ENCODE measurements at regions not wholly inside any gene's neighbourhood (a gene's known extent, or its start where the extent isn't known, plus 50 kb on each side); places are given as distances from the start of the nearest gene placed in this dataset.

GRCh38 chr1:234986750-234987414 is 141.8 kb downstream of the TOMM20 start:
- Histone ChIP-seq H3K27me3 (replicated peaks in 2 of 5; ENCODE audit: control insufficient read depth in 4 of 5, insufficient read depth in 5 of 5, low read length in 4 of 5) (no peaks in the 10 kb centered on the region), H3K36me3 (ENCODE audit: control insufficient read depth in 4 of 4, insufficient read depth in 4 of 4, low read length in 3 of 4) (no peaks in the 10 kb centered on the region), H3K27ac (ENCODE audit: insufficient read depth in 1 of 2, low read depth in 1 of 2, low read length in 2 of 2, poor library complexity in 1 of 2, severe bottlenecking in 2 of 2) (no peak overlapping the region), H3K4me1 (ENCODE audit: control extremely low read depth in 1 of 4, control insufficient read depth in 4 of 4, insufficient read depth in 4 of 4, low read length in 3 of 4) (peaks cover 7 to 50% (median 30%) of the 10 kb centered on the region in 4 experiments), H3K4me3 (ENCODE audit: control insufficient read depth in 1 of 7, extremely low read depth in 1 of 7, insufficient read depth in 4 of 7, low read depth in 2 of 7, low read length in 6 of 7) (no peak overlapping the region), H3K9me3 (ENCODE audit: control extremely low read depth in 1 of 5, control insufficient read depth in 4 of 5, insufficient read depth in 2 of 5, low read depth in 1 of 5, low read length in 4 of 5) (no peaks in the 10 kb centered on the region)
- WGBS (ENCODE audit: insufficient coverage) = 95% methylated on average over 9 of the region's 9 CpGs
- ChIA-PET POLR2A (interaction anchor here (0.7 to 1.4 kb wide), 2 partner anchors 8 to 25 kb away, joined by 3 to 4 read pairs; no protein-coding TSS in a partner anchor), CTCF (interaction anchor here (1.0 to 1.5 kb wide), 5 partner anchors 9 to 498 kb away, joined by 3 to 5 read pairs (median 3); no protein-coding TSS in a partner anchor)
- DNase-seq = no peak

- Histone ChIP-seq H3K36me3 (ENCODE audit: control insufficient read depth in 4 of 4, insufficient read depth in 4 of 4, low read length in 3 of 4) (no peaks in the 10 kb centered on the region), H3K27me3 (replicated peaks in 2 of 5; ENCODE audit: control insufficient read depth in 4 of 5, insufficient read depth in 5 of 5, low read length in 4 of 5) (no peaks in the 10 kb centered on the region), H3K27ac (ENCODE audit: insufficient read depth in 1 of 2, low read depth in 1 of 2, low read length in 2 of 2, poor library complexity in 1 of 2, severe bottlenecking in 2 of 2) (peak overlapping the region in 1 of 2 experiments; percentile 27), H3K9me3 (ENCODE audit: control extremely low read depth in 1 of 5, control insufficient read depth in 4 of 5, insufficient read depth in 2 of 5, low read depth in 1 of 5, low read length in 4 of 5) (peaks cover 0 to 2% (median 0%) of the 10 kb centered on the region in 5 experiments), H3K4me1 (ENCODE audit: control extremely low read depth in 1 of 4, control insufficient read depth in 4 of 4, insufficient read depth in 4 of 4, low read length in 3 of 4) (peaks cover 10 to 62% (median 41%) of the 10 kb centered on the region in 4 experiments), H3K4me3 (ENCODE audit: control insufficient read depth in 1 of 7, extremely low read depth in 1 of 7, insufficient read depth in 4 of 7, low read depth in 2 of 7, low read length in 6 of 7) (no peak overlapping the region)
- 94% methylated on average over 3 of the region's 10 CpGs for WGBS (ENCODE audit: insufficient coverage)
- CTCF ChIA-PET = interaction anchor here (1.0 to 1.2 kb wide), 2 partner anchors 16 to 266 kb away, joined by 3 to 4 read pairs; no protein-coding TSS in a partner anchor
- no peak for DNase-seq
- POLR2A ChIA-PET = interaction anchor here (0.6 to 1.4 kb wide), 2 partner anchors 26 to 96 kb away, joined by 4 to 7 read pairs; no protein-coding TSS in a partner anchor
Observed at GRCh38 chr1:234985516-234986294, 142.9 kb downstream of the TOMM20 start.

GRCh38 chr1:234985007-234985370 is 143.6 kb downstream of the TOMM20 start:
- H3K36me3 ChIP-seq (ENCODE audit: control insufficient read depth in 4 of 4, insufficient read depth in 4 of 4, low read length in 3 of 4) = no peaks in the 10 kb centered on the region
- peak overlapping the region in 1 of 2 experiments; percentile 67 for H3K27ac ChIP-seq (ENCODE audit: insufficient read depth in 1 of 2, low read depth in 1 of 2, low read length in 2 of 2, poor library complexity in 1 of 2, severe bottlenecking in 2 of 2)
- POLR2A ChIA-PET = no interaction called here
- H3K4me1 ChIP-seq (ENCODE audit: control extremely low read depth in 1 of 4, control insufficient read depth in 4 of 4, insufficient read depth in 4 of 4, low read length in 3 of 4) = peaks cover 16 to 69% (median 48%) of the 10 kb centered on the region in 4 experiments
- 92% methylated on average over 7 of the region's 7 CpGs for WGBS (ENCODE audit: insufficient coverage)
- no peak overlapping the region for H3K4me3 ChIP-seq (ENCODE audit: control insufficient read depth in 1 of 7, extremely low read depth in 1 of 7, insufficient read depth in 4 of 7, low read depth in 2 of 7, low read length in 6 of 7)
- H3K9me3 ChIP-seq (ENCODE audit: control extremely low read depth in 1 of 5, control insufficient read depth in 4 of 5, insufficient read depth in 2 of 5, low read depth in 1 of 5, low read length in 4 of 5) = peaks cover 0 to 2% (median 0%) of the 10 kb centered on the region in 5 experiments
- H3K27me3 ChIP-seq (replicated peaks in 2 of 5; ENCODE audit: control insufficient read depth in 4 of 5, insufficient read depth in 5 of 5, low read length in 4 of 5) = no peaks in the 10 kb centered on the region
- CTCF ChIA-PET = interaction anchor here (1.0 to 1.2 kb wide), 2 partner anchors 16 to 265 kb away, joined by 3 to 4 read pairs; no protein-coding TSS in a partner anchor
- DNase-seq = no peak

- CTCF ChIA-PET = interaction anchor here (0.6 to 2.3 kb wide), 9 partner anchors 11 to 256 kb away, joined by 3 to 6 read pairs (median 3); no protein-coding TSS in a partner anchor
- peaks cover 26 to 82% (median 61%) of the 10 kb centered on the region in 4 experiments for H3K4me1 ChIP-seq (ENCODE audit: control extremely low read depth in 1 of 4, control insufficient read depth in 4 of 4, insufficient read depth in 4 of 4, low read length in 3 of 4)
Observed at GRCh38 chr1:234983564-234984238, 144.9 kb downstream of the TOMM20 start.

GRCh38 chr1:234981758-234982157 is 146.9 kb downstream of the TOMM20 start:
- H3K4me1 ChIP-seq (ENCODE audit: control extremely low read depth in 1 of 4, control insufficient read depth in 4 of 4, insufficient read depth in 4 of 4, low read length in 3 of 4) = peaks cover 35 to 92% (median 77%) of the 10 kb centered on the region in 4 experiments
- CTCF ChIA-PET = no interaction called here
- DNase-seq = no peak
- 83% methylated on average over 2 of the region's 2 CpGs for WGBS (ENCODE audit: insufficient coverage)
- no peak overlapping the region for H3K4me3 ChIP-seq (ENCODE audit: control insufficient read depth in 1 of 7, extremely low read depth in 1 of 7, insufficient read depth in 4 of 7, low read depth in 2 of 7, low read length in 6 of 7)
- POLR2A ChIA-PET = interaction anchor here (0.8 to 2.2 kb wide), 3 partner anchors 19 to 258 kb away, joined by 5 to 27 read pairs (median 5); no protein-coding TSS in a partner anchor
- peaks cover 0 to 2% (median 0%) of the 10 kb centered on the region in 5 experiments for H3K9me3 ChIP-seq (ENCODE audit: control extremely low read depth in 1 of 5, control insufficient read depth in 4 of 5, insufficient read depth in 2 of 5, low read depth in 1 of 5, low read length in 4 of 5)
- H3K27me3 ChIP-seq (replicated peaks in 2 of 5; ENCODE audit: control insufficient read depth in 4 of 5, insufficient read depth in 5 of 5, low read length in 4 of 5) = no peaks in the 10 kb centered on the region
- H3K36me3 ChIP-seq (ENCODE audit: control insufficient read depth in 4 of 4, insufficient read depth in 4 of 4, low read length in 3 of 4) = no peaks in the 10 kb centered on the region
- peak overlapping the region; percentile 94 to 98 for H3K27ac ChIP-seq (ENCODE audit: insufficient read depth in 1 of 2, low read depth in 1 of 2, low read length in 2 of 2, poor library complexity in 1 of 2, severe bottlenecking in 2 of 2)

More at GRCh38 chr1:234983564-234984238, 144.9 kb downstream of the TOMM20 start:
- Histone ChIP-seq H3K27me3 (replicated peaks in 2 of 5; ENCODE audit: control insufficient read depth in 4 of 5, insufficient read depth in 5 of 5, low read length in 4 of 5) (no peaks in the 10 kb centered on the region), H3K27ac (ENCODE audit: insufficient read depth in 1 of 2, low read depth in 1 of 2, low read length in 2 of 2, poor library complexity in 1 of 2, severe bottlenecking in 2 of 2) (peak overlapping the region; percentile 21 to 67), H3K4me3 (ENCODE audit: control insufficient read depth in 1 of 7, extremely low read depth in 1 of 7, insufficient read depth in 4 of 7, low read depth in 2 of 7, low read length in 6 of 7) (no peak overlapping the region), H3K9me3 (ENCODE audit: control extremely low read depth in 1 of 5, control insufficient read depth in 4 of 5, insufficient read depth in 2 of 5, low read depth in 1 of 5, low read length in 4 of 5) (peaks cover 0 to 2% (median 0%) of the 10 kb centered on the region in 5 experiments), H3K36me3 (ENCODE audit: control insufficient read depth in 4 of 4, insufficient read depth in 4 of 4, low read length in 3 of 4) (no peaks in the 10 kb centered on the region)
- WGBS (ENCODE audit: insufficient coverage) = 89% methylated on average over 6 of the region's 7 CpGs
- no peak for DNase-seq
- POLR2A ChIA-PET = interaction anchor here (0.6 kb wide), 1 partner anchor 46 kb away, joined by 4 read pairs; no protein-coding TSS in a partner anchor

GRCh38 chr1:234980645-234981396 is 147.8 kb downstream of the TOMM20 start:
- DNase-seq = peak; percentile 94 to 99 (median 99)
- no peaks in the 10 kb centered on the region for H3K36me3 ChIP-seq (ENCODE audit: control insufficient read depth in 4 of 4, insufficient read depth in 4 of 4, low read length in 3 of 4)
- H3K4me1 ChIP-seq (ENCODE audit: control extremely low read depth in 1 of 4, control insufficient read depth in 4 of 4, insufficient read depth in 4 of 4, low read length in 3 of 4) = peaks cover 44 to 96% (median 82%) of the 10 kb centered on the region in 4 experiments
- peak overlapping the region in 4 of 7 experiments; percentile 11 to 52 (median 32) for H3K4me3 ChIP-seq (ENCODE audit: control insufficient read depth in 1 of 7, extremely low read depth in 1 of 7, insufficient read depth in 4 of 7, low read depth in 2 of 7, low read length in 6 of 7)
- 6% methylated on average over 18 of the region's 18 CpGs for WGBS (ENCODE audit: insufficient coverage)
- peaks cover 0 to 2% (median 0%) of the 10 kb centered on the region in 5 experiments for H3K9me3 ChIP-seq (ENCODE audit: control extremely low read depth in 1 of 5, control insufficient read depth in 4 of 5, insufficient read depth in 2 of 5, low read depth in 1 of 5, low read length in 4 of 5)
- H3K27me3 ChIP-seq (replicated peaks in 2 of 5; ENCODE audit: control insufficient read depth in 4 of 5, insufficient read depth in 5 of 5, low read length in 4 of 5) = no peaks in the 10 kb centered on the region
- ChIA-PET POLR2A (interaction anchor here (0.6 to 4.1 kb wide), 17 partner anchors 10 to 484 kb away, joined by 3 to 27 read pairs (median 4); partner anchors contain the start of gene IRF2BP2), CTCF (interaction anchor here (0.8 to 8.2 kb wide), 17 partner anchors 8 to 482 kb away, joined by 3 to 69 read pairs (median 4); no protein-coding TSS in a partner anchor)
- H3K27ac ChIP-seq (ENCODE audit: insufficient read depth in 1 of 2, low read depth in 1 of 2, low read length in 2 of 2, poor library complexity in 1 of 2, severe bottlenecking in 2 of 2) = peak overlapping the region; percentile 94 to 98
